ENCODE measurements at regions not wholly inside any gene's neighbourhood (a gene's known extent, or its start where the extent isn't known, plus 50 kb on each side); places are given as distances from the start of the nearest gene placed in this dataset.
A peak's percentile ranks its signal among the peaks of the same experiment; 100 is the strongest.

DNA sequence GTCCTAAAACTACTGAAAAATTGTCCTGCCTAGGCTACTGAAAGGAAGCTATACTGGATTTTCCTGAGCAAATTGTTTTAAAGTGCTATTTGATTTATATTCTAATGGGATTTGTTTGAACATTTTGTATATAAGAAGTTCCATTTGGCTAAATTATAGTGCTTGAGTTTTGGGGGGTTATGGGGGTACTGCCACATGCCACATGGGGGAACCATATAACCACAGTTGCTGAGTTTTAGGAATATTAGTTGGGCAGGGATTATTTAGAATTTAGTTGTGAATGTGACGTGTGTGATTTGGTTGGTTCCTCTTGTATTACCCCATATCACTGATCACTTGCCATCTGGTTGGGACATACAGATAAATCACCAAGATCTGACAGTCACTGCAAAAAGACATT is 224.5 kb upstream of the TAPT1 start:
- TF ChIP-seq, protein P1, sequence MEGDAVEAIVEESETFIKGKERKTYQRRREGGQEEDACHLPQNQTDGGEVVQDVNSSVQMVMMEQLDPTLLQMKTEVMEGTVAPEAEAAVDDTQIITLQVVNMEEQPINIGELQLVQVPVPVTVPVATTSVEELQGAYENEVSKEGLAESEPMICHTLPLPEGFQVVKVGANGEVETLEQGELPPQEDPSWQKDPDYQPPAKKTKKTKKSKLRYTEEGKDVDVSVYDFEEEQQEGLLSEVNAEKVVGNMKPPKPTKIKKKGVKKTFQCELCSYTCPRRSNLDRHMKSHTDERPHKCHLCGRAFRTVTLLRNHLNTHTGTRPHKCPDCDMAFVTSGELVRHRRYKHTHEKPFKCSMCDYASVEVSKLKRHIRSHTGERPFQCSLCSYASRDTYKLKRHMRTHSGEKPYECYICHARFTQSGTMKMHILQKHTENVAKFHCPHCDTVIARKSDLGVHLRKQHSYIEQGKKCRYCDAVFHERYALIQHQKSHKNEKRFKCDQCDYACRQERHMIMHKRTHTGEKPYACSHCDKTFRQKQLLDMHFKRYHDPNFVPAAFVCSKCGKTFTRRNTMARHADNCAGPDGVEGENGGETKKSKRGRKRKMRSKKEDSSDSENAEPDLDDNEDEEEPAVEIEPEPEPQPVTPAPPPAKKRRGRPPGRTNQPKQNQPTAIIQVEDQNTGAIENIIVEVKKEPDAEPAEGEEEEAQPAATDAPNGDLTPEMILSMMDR (IDR thresholded peaks at IDR 0.05; ENCODE audit: insufficient read depth, low read depth, low read length, missing control alignments): no peak

DNA sequence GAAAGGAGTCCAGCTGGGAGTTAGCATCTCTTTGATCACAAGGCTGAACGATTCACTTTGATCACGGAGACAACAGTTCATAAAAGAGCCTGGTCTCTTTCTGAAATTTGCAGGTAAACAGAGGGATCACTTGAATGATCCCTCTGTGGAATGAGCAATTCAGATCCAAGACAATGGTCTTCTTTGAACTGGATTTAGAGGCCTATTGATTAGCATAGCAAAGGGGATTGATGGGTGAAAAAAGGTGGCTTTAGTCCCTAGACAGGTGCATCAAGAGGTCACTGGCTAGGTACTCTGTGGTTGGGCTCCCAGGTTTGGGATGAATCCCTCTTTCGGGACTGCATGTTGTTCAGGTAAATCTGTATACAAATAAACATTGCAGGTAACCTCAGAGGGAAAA is 223.8 kb upstream of the TAPT1 start:
- H3K4me3 ChIP-seq (ENCODE audit: low read depth, low read length): no peak overlapping the region
- no peak for DNase-seq (ENCODE audit: low read depth)
- TF ChIP-seq, protein P1 (IDR thresholded peaks at IDR 0.05; ENCODE audit: insufficient read depth, low read depth, low read length, missing control alignments): no peak

More for the DNA sequence above, 224.5 kb upstream of the TAPT1 start:
- no peak for DNase-seq (ENCODE audit: low read depth)
- no peak overlapping the region for H3K4me3 ChIP-seq (ENCODE audit: low read depth, low read length)

DNA sequence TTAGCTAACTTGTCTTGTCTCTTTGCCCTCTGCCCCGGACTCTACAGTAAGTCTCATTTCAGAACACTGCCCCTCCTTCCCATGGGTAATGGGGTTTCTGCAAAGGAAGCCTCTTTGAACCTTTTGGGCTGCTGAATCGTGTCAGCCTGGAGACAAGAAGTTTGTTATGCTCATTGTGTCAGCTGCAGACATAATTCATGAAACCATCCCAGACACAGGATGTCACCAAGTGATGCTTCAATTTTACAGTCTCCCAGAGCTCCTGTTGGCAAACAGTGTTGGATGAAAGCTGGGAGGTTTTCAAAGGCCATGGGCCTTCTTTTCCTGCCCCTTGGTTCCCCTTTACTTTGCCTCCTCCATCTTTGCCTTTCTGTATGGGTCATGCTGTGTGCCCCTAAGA is 223.1 kb upstream of the TAPT1 start:
- H3K4me3 ChIP-seq (ENCODE audit: low read depth, low read length): no peak overlapping the region
- TF ChIP-seq, protein P1 (IDR thresholded peaks at IDR 0.05; ENCODE audit: insufficient read depth, low read depth, low read length, missing control alignments): no peak

DNA sequence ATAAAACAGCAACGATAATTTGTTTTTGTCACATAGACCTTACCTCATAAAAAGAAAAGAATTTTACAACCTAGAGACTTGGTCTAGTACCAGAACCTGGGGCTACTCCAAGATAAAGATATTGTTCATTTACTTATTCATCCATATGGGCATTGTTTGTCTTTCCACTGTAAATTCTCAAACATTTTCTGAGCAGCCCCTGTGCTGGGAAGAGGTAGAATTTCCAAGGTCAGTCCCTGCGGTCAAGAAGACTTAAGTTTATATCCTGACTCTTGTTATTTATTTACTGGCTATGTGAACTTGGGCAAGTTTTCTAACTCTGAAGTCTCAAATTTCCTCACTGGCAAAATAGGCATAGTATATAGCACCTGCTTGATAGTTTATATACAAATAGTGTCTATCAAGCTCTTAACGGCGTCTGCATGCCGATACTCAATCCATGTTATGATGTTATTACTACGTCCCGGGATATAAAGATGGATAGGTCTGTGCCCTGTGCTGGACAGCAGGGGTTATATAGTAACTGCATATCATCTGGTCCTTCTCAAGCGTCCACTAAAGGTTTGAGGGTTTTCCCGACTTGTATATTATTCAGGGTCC is 222.1 kb upstream of the TAPT1 start:
- DNase-seq (ENCODE audit: low read depth): no peak
- TF ChIP-seq, protein P1 (IDR thresholded peaks at IDR 0.05; ENCODE audit: insufficient read depth, low read depth, low read length, missing control alignments): no peak
- H3K4me3 ChIP-seq (ENCODE audit: low read depth, low read length): no peak overlapping the region

More for the DNA sequence above, 223.1 kb upstream of the TAPT1 start:
- DNase-seq (ENCODE audit: low read depth): no peak

DNA sequence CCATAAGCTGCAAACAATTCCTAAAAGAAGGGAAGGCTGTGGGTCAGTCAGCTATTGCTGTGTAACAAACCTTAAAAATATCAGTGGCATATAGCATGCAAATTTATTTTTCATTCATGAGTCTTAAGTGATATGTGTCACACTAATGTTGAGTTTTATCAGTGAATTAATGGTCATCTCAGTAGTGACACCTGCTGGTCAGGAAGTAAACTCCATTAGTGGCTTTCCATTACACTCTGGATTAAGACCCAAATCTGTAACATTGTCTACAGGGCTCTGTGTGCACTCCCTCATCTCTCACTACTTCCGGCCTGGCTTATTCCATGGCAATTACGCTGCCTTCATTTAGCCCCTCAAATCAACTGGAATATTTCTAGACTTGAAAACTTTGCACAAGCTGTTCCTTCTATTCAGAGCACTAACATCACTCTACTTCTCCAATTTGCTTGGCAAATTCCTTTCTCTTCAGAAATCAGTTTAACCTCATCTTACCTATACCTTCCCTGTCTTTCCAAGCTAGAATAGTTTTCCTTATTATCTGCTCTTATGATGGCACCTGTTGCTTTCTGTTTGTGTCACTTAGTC is 217.3 kb upstream of the TAPT1 start:
- peak; percentile 47 for DNase-seq (ENCODE audit: low read depth)
- no peak overlapping the region for H3K4me3 ChIP-seq (ENCODE audit: low read depth, low read length)
- TF ChIP-seq, protein P1 (IDR thresholded peaks at IDR 0.05; ENCODE audit: insufficient read depth, low read depth, low read length, missing control alignments): peak; percentile 60

DNA sequence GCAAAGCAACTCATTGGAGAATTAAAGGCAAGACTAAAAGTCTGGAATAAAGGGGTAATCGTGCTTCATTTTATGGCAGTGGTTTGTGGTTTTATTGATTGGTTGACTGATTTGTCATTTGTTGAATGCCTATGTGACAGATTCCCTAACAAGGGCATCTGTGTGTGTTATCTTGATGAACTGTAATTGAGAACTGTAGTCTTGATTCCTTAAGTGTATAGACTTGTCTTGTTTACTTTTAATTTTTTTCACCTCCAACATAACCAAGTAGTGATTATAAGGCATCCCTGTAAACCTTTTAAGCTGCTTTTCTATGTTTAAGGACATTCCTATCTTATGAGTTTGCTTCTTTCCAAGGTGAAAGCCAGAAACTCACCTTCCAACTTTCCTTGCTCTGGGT is 216.0 kb upstream of the TAPT1 start:
- DNase-seq (ENCODE audit: low read depth): no peak
- TF ChIP-seq, protein P1 (IDR thresholded peaks at IDR 0.05; ENCODE audit: insufficient read depth, low read depth, low read length, missing control alignments): no peak
- no peak overlapping the region for H3K4me3 ChIP-seq (ENCODE audit: low read depth, low read length)

DNA sequence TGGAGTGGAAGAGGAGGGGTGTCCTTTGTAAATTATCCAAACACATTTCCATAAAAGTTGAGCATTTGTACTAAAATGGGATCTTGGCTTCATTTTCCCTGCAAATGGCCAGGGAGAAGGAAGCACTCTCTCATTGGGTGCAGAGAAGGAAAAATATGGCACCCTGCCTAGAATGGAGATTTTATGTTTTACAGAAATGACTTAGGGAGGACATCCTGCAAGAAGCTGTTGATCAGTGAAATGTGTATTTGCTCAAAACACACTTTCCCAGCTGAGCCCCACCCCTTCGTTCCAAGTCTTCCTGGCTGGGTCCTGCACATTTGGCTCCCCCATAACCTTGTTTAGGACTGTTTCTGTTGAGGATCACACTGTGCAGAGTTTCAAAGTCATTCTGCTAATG is 213.5 kb upstream of the TAPT1 start:
- no peak overlapping the region for H3K4me3 ChIP-seq (ENCODE audit: low read depth, low read length)
- TF ChIP-seq, protein P1 (IDR thresholded peaks at IDR 0.05; ENCODE audit: insufficient read depth, low read depth, low read length, missing control alignments): no peak
- DNase-seq (ENCODE audit: low read depth): no peak

Measured in GM12865 (cell line).